IMR-90 (cell line): ENCODE measurements at regions not wholly inside any gene's neighbourhood (a gene's known extent, or its start where the extent isn't known, plus 50 kb on each side); places are given as distances from the start of the nearest gene placed in this dataset.

Experiments used
- ATAC-seq: fragments of 200-7000 bp; cut with Tn5 transposase; 2 replicates; pipeline ENCODE4 v1.9.1; 2020; ENCODE audit warnings: low read depth, mild to moderate bottlenecking, moderate library complexity
- BruUV-seq: library from RNA; stranded (reverse); fragments of 400-500 nt; replicated peaks from 2 replicates; lab custom pipeline; 2021; lab: Mats Ljungman, UMichigan
- CTCF ChIA-PET: fragments of 300-600 bp; formaldehyde crosslinking; extraction: SDS; loops from one replicate; lab custom pipeline; 2021; ENCODE audit warnings: antibody characterized with exemption; lab: Yijun Ruan, JAX
- POLR2A ChIA-PET: fragments of 300-600 bp; sonication (Branson Sonifier 250); formaldehyde crosslinking; loops from one replicate; lab custom pipeline; 2022; ENCODE audit warnings: antibody characterized with exemption; ENCODE audit not compliant: unreplicated experiment; lab: Charles Lee
- DNase-seq: peaks from one replicate; pipeline ENCODE4 v3.0.0; 2013
- H2AFZ ChIP-seq: replicated peaks from 2 replicates; pipeline ENCODE3; 2013; ENCODE audit warnings: low read length, mild to moderate bottlenecking; ENCODE audit not compliant: poor library complexity
- H2AK5ac ChIP-seq: 2 replicates; pipeline ENCODE4 v1.6.1; 2013; ENCODE audit warnings: low read depth, low read length, inconsistent platforms
- H2AK9ac ChIP-seq: replicated peaks from 2 replicates; pipeline ENCODE3; 2013; ENCODE audit warnings: mild to moderate bottlenecking, low read depth, low read length, moderate library complexity; ENCODE audit not compliant: poor library complexity
- H2BK120ac ChIP-seq: 2 replicates; pipeline ENCODE4 v1.6.1; 2013; ENCODE audit warnings: low read depth, low read length, inconsistent platforms
- H2BK15ac ChIP-seq: 3 replicates; pipeline ENCODE4 v1.6.1; 2013; ENCODE audit warnings: low read depth, low read length, inconsistent platforms
- H2BK20ac ChIP-seq: 2 replicates; pipeline ENCODE4 v1.6.1; 2013; ENCODE audit warnings: low read depth, mild to moderate bottlenecking, inconsistent platforms, low read length, moderate library complexity
- H2BK5ac ChIP-seq: 2 replicates; pipeline ENCODE4 v1.6.1; 2013; ENCODE audit warnings: mild to moderate bottlenecking, low read depth, low read length, inconsistent platforms; ENCODE audit not compliant: poor library complexity, severe bottlenecking
- H3K14ac ChIP-seq: replicated peaks from 2 replicates; pipeline ENCODE4 v1.6.1; 2013; ENCODE audit warnings: low read depth, low read length, inconsistent platforms
- H3K18ac ChIP-seq: 2 replicates; pipeline ENCODE4 v1.6.1; 2013; ENCODE audit warnings: low read depth, low read length, control low read depth
- H3K23ac ChIP-seq: 2 replicates; pipeline ENCODE4 v1.6.1; 2013; ENCODE audit warnings: low read depth, low read length, inconsistent platforms
- H3K27ac ChIP-seq: 2 replicates; pipeline ENCODE4 v1.5.1; 2013; ENCODE audit warnings: mild to moderate bottlenecking, control low read depth, low read length; ENCODE audit not compliant: insufficient read depth
- H3K27me3 ChIP-seq: 2 replicates; pipeline ENCODE4 v1.6.1; 2013; ENCODE audit warnings: low read length; ENCODE audit not compliant: control insufficient read depth, insufficient read depth
- H3K36me3 ChIP-seq: 2 replicates; pipeline ENCODE4 v1.6.1; 2013; ENCODE audit warnings: low read length, mixed read lengths; ENCODE audit not compliant: control insufficient read depth, insufficient read depth
- H3K4ac ChIP-seq: 2 replicates; pipeline ENCODE4 v1.6.1; 2013; ENCODE audit warnings: low read depth, low read length, inconsistent platforms
- H3K4me1 ChIP-seq: 2 replicates; pipeline ENCODE4 v1.6.1; 2013; ENCODE audit warnings: low read length, mixed read lengths; ENCODE audit not compliant: control insufficient read depth, insufficient read depth
- H3K4me2 ChIP-seq: 2 replicates; pipeline ENCODE4 v1.6.1; 2013; ENCODE audit warnings: low read depth, mild to moderate bottlenecking, control low read depth, low read length, moderate library complexity
- H3K4me3 ChIP-seq: 2 replicates; pipeline ENCODE4 v1.5.1; 2013; ENCODE audit warnings: low read depth, mild to moderate bottlenecking, control low read depth, low read length, moderate library complexity; ENCODE audit not compliant: insufficient read depth
- H3K56ac ChIP-seq: 2 replicates; pipeline ENCODE4 v1.6.1; 2013; ENCODE audit warnings: low read length, inconsistent platforms; ENCODE audit not compliant: insufficient read depth; ENCODE audit errors: extremely low read depth
- H3K79me1 ChIP-seq, 2 experiments: 2 replicates each; pipeline ENCODE4 v1.6.1; 2013; ENCODE audit warnings: low read length in 2 of 2, inconsistent platforms in 1 of 2, low read depth in 1 of 2
- H3K9ac ChIP-seq: 2 replicates; pipeline ENCODE4 v1.6.1; 2013; ENCODE audit warnings: low read depth, low read length, control low read depth
- H3K9me1 ChIP-seq: 2 replicates; pipeline ENCODE4 v1.6.1; 2013; ENCODE audit warnings: low read length, inconsistent platforms; ENCODE audit not compliant: insufficient read depth
- H3K9me3 ChIP-seq: 2 replicates; pipeline ENCODE4 v1.6.1; 2013; ENCODE audit warnings: low read length; ENCODE audit not compliant: control insufficient read depth, insufficient read depth
- H4K20me1 ChIP-seq: 2 replicates; pipeline ENCODE4 v1.6.1; 2013; ENCODE audit warnings: low read length, inconsistent platforms; ENCODE audit not compliant: insufficient read depth
- H4K5ac ChIP-seq: 2 replicates; pipeline ENCODE4 v1.6.1; 2013; ENCODE audit warnings: mild to moderate bottlenecking, low read depth, low read length, control low read depth
- H4K8ac ChIP-seq, 2 experiments: 2 replicates each; pipeline ENCODE4 v1.6.1; 2013; ENCODE audit warnings: low read depth in 2 of 2, low read length in 2 of 2, control low read depth in 1 of 2, inconsistent platforms in 1 of 2
- H4K91ac ChIP-seq: 2 replicates; pipeline ENCODE4 v1.6.1; 2013; ENCODE audit warnings: low read depth, low read length, inconsistent platforms; ENCODE audit not compliant: insufficient read depth
- CEBPB ChIP-seq: IDR thresholded peaks from 2 replicates; pipeline ENCODE4 v1.6.1; 2012; ENCODE audit warnings: low read depth, low read length, improper control_type of control experiment
- CTCF ChIP-seq: conservative IDR thresholded peaks from 2 replicates; pipeline ENCODE4 v1.5.1; 2012; ENCODE audit warnings: mild to moderate bottlenecking, low read depth, low read length, improper control_type of control experiment
- FOS ChIP-seq: fragments of 150-350 bp; IDR thresholded peaks from 2 replicates; pipeline ENCODE4 v1.6.1; 2016; ENCODE audit warnings: low read depth, low read length
- MAZ ChIP-seq: IDR thresholded peaks from 2 replicates; pipeline ENCODE4 v1.6.1; 2012; ENCODE audit warnings: low read depth, mild to moderate bottlenecking, low read length, improper control_type of control experiment, moderate library complexity, borderline replicate concordance
- NFE2L2 ChIP-seq: fragments of 150-350 bp; IDR thresholded peaks from 2 replicates; pipeline ENCODE4 v1.6.1; 2016; ENCODE audit warnings: low read depth, mild to moderate bottlenecking, low read length
- POLR2A ChIP-seq: IDR thresholded peaks from 2 replicates; pipeline ENCODE4 v1.6.1; 2012; ENCODE audit warnings: mild to moderate bottlenecking, low read depth, low read length
- RAD21 ChIP-seq: IDR thresholded peaks from 2 replicates; pipeline ENCODE4 v1.6.1; 2012; ENCODE audit warnings: low read length, improper control_type of control experiment
- SMC3 ChIP-seq: fragments of 150-350 bp; IDR thresholded peaks from 2 replicates; pipeline ENCODE4 v1.6.1; 2016; ENCODE audit warnings: low read depth, mild to moderate bottlenecking, antibody characterized with exemption, low read length, moderate library complexity
- WGBS, 2 experiments: methylation state at CpG; one replicate each; pipeline versions ENCODE4 v1.1.5 to v1.1.7; 2013; ENCODE audit warnings: missing lambda C conversion rate in 2 of 2; ENCODE audit not compliant: insufficient read length in 1 of 2; ENCODE audit errors: extremely low coverage in 2 of 2; 5-methylcytosine and 5-hydroxymethylcytosine counted together
- dilution Hi-C: fragments of 300-500 bp; cut with HindIII; formaldehyde crosslinking; loops from one replicate; pipeline ENCODE4 v1.14.3; 2018; ENCODE audit warnings: low sequenced_read_pairs; ENCODE audit not compliant: unreplicated experiment
- in situ Hi-C: fragments of 300-500 bp; cut with MboI; formaldehyde crosslinking; loops from 3 replicates; pipeline ENCODE4 v1.14.3; 2019; ENCODE audit warnings: low sequenced_read_pairs, inconsistent platforms, mixed read lengths
- intact Hi-C: fragments of 100-400 bp; cut with micrococcal nuclease; formaldehyde crosslinking; loops from 2 replicates; pipeline ENCODE4 v1.10.0; 2022

GRCh38 chr2:139819273-139819796 is 1039.1 kb upstream of the NXPH2 start:
- Histone ChIP-seq H2BK120ac (no peak overlapping the region), H4K8ac (no peak overlapping the region), H3K27ac (no peak overlapping the region), H3K9ac (no peak overlapping the region), H2AK9ac (no peak overlapping the region), H3K14ac (no peak overlapping the region), H3K23ac (no peak overlapping the region), H2AFZ (no peak overlapping the region), H3K9me1 (no peaks in the 10 kb centered on the region), H4K5ac (no peak overlapping the region), H3K27me3 (no peaks in the 10 kb centered on the region), H3K56ac (no peak overlapping the region), H4K20me1 (no peaks in the 10 kb centered on the region), H3K4me3 (no peak overlapping the region), H3K4ac (no peak overlapping the region), H2AK5ac (no peak overlapping the region), H3K79me1 (no peaks in the 10 kb centered on the region), H2BK20ac (no peak overlapping the region), H3K4me1 (no peaks in the 10 kb centered on the region), H3K4me2 (no peak overlapping the region), H2BK15ac (no peak overlapping the region), H3K36me3 (no peaks in the 10 kb centered on the region), H2BK5ac (no peak overlapping the region), H3K9me3 (0 out of 2 replicates have a peak, but pooled peaks cover 2% of the 10 kb centered on the region), H4K91ac (no peak overlapping the region), H3K18ac (no peak overlapping the region)
- DNase-seq (no peak), ATAC-seq (no peak)
- in situ Hi-C loops, result no loop called here
- BruUV-seq, result no TSS peak
- TF ChIP-seq FOS, result no peak
- TF ChIP-seq NFE2L2, result no peak
- no peak for TF ChIP-seq RAD21
- TF ChIP-seq CEBPB, result no peak
- TF ChIP-seq MAZ, result no peak
- TF ChIP-seq CTCF, result no peak
- TF ChIP-seq POLR2A, result no peak
- no peak for TF ChIP-seq SMC3
- ChIA-PET CTCF (no interaction called here), POLR2A (no interaction called here)
- no CpG with 5 or more reads among the region's 2 CpGs for WGBS, 2 experiments
- dilution Hi-C loops, result no loop called here
- intact Hi-C loops, result no loop called here
